ENCODE measurements at regions not wholly inside any gene's neighbourhood (a gene's known extent, or its start where the extent isn't known, plus 50 kb on each side); places are given as distances from the start of the nearest gene placed in this dataset.

- no peak for DNase-seq
Measured at GRCh38 chr21:38997051-38997842, 186.0 kb downstream of the PSMG1 start.

GRCh38 chr21:38996355-38996754 lies 186.9 kb downstream of the PSMG1 start:
- DNase-seq: no peak

- DNase-seq: no peak
Measured at GRCh38 chr21:38995731-38996130, 187.5 kb downstream of the PSMG1 start.

GRCh38 chr21:38995071-38995669 lies 188.1 kb downstream of the PSMG1 start:
- DNase-seq: no peak

GRCh38 chr21:38994042-38994441 lies 188.3 kb downstream of the ETS2 start:
- no peak for DNase-seq

GRCh38 chr21:38993561-38993960 lies 187.8 kb downstream of the ETS2 start:
- no peak for DNase-seq

GRCh38 chr21:38992737-38993136 lies 187.0 kb downstream of the ETS2 start:
- no peak for DNase-seq

- DNase-seq: no peak
Measured at GRCh38 chr21:38990424-38990794, 184.7 kb downstream of the ETS2 start.

- DNase-seq: no peak
Measured at GRCh38 chr21:38989745-38990423, 184.2 kb downstream of the ETS2 start.

GRCh38 chr21:38989379-38989744 lies 183.6 kb downstream of the ETS2 start:
- DNase-seq: no peak

GRCh38 chr21:38988509-38989378 lies 183.0 kb downstream of the ETS2 start:
- no peak for DNase-seq

GRCh38 chr21:38987633-38988508 lies 182.1 kb downstream of the ETS2 start:
- no peak for DNase-seq

GRCh38 chr21:38986806-38987632 lies 181.3 kb downstream of the ETS2 start:
- DNase-seq: no peak

- DNase-seq: no peak
Measured at GRCh38 chr21:38986406-38986805, 180.7 kb downstream of the ETS2 start.

- DNase-seq: no peak
Measured at GRCh38 chr21:38985568-38986378, 180.0 kb downstream of the ETS2 start.

GRCh38 chr21:38984982-38985567 lies 179.3 kb downstream of the ETS2 start:
- no peak for DNase-seq

- DNase-seq: no peak
Measured at GRCh38 chr21:38984568-38984967, 178.8 kb downstream of the ETS2 start.

GRCh38 chr21:38983560-38983959 lies 177.8 kb downstream of the ETS2 start:
- DNase-seq: no peak

GRCh38 chr21:38982804-38983203 lies 177.1 kb downstream of the ETS2 start:
- no peak for DNase-seq

- no peak for DNase-seq
Measured at GRCh38 chr21:38982096-38982495, 176.4 kb downstream of the ETS2 start.

Measured in NCI-H1930 (cell line).